ENCODE measurements at regions not wholly inside any gene's neighbourhood (a gene's known extent, or its start where the extent isn't known, plus 50 kb on each side); places are given as distances from the start of the nearest gene placed in this dataset.

GRCh38 chr7:41058986-41059741 lies 643.7 kb downstream of the INHBA start:
- TF ChIP-seq JUND (IDR thresholded peaks at IDR 0.05): no peak
- no peak for TF ChIP-seq CTCF (IDR thresholded peaks at IDR 0.05; ENCODE audit: low read depth, low read length, missing input control)
- no peak for TF ChIP-seq ATF3 (IDR thresholded peaks at IDR 0.05)

Measured in liver (tissue), 3 donors.